ENCODE measurements at regions not wholly inside any gene's neighbourhood (a gene's known extent, or its start where the extent isn't known, plus 50 kb on each side); places are given as distances from the start of the nearest gene placed in this dataset.

- ATAC-seq (ENCODE audit: low FRiP score) = no peak
- DNase-seq (ENCODE audit: low spot score) = no peak
- TF ChIP-seq CTCF (IDR thresholded peaks at IDR 0.05) = no peak
These were observed 170.6 kb upstream of the C21orf91 start for GRCh38 chr21:17989780-17990179.

GRCh38 chr21:17988102-17988437 is 168.9 kb upstream of the C21orf91 start:
- DNase-seq (ENCODE audit: low spot score) (no peak), ATAC-seq (ENCODE audit: low FRiP score) (no peak)
- no peak for TF ChIP-seq CTCF (IDR thresholded peaks at IDR 0.05)

- TF ChIP-seq CTCF (IDR thresholded peaks at IDR 0.05) = no peak
- ATAC-seq (ENCODE audit: low FRiP score) (no peak), DNase-seq (ENCODE audit: low spot score) (no peak)
These were observed 168.4 kb upstream of the C21orf91 start for GRCh38 chr21:17987382-17988101.

GRCh38 chr21:17981060-17981740 is 162.0 kb upstream of the C21orf91 start:
- no peak for TF ChIP-seq CTCF (IDR thresholded peaks at IDR 0.05)
- DNase-seq (ENCODE audit: low spot score) = no peak
- no peak for ATAC-seq (ENCODE audit: low FRiP score)

- DNase-seq (ENCODE audit: low spot score) = no peak
- no peak for ATAC-seq (ENCODE audit: low FRiP score)
- TF ChIP-seq CTCF (IDR thresholded peaks at IDR 0.05) = no peak
These were observed 160.6 kb upstream of the C21orf91 start for GRCh38 chr21:17979763-17980162.

- DNase-seq (ENCODE audit: low spot score) (no peak), ATAC-seq (ENCODE audit: low FRiP score) (no peak)
- no peak for TF ChIP-seq CTCF (IDR thresholded peaks at IDR 0.05)
These were observed 159.7 kb upstream of the C21orf91 start for GRCh38 chr21:17978895-17979294.

- no peak for DNase-seq (ENCODE audit: low spot score)
- no peak for ATAC-seq (ENCODE audit: low FRiP score)
- TF ChIP-seq CTCF (IDR thresholded peaks at IDR 0.05) = no peak
These were observed 157.5 kb upstream of the C21orf91 start for GRCh38 chr21:17976691-17977090.
